OCI-LY7 (cell line): ENCODE measurements at regions not wholly inside any gene's neighbourhood (a gene's known extent, or its start where the extent isn't known, plus 50 kb on each side); places are given as distances from the start of the nearest gene placed in this dataset.

Experiments
- CTCF ChIP-seq: fragments of 200-600 bp; sonication (generic); conservative IDR thresholded peaks from 2 replicates; pipeline ENCODE4 v1.5.1; 2014; ENCODE audit warnings: mild to moderate bottlenecking, antibody characterized with exemption, low read length, moderate library complexity, mixed read lengths
- EZH2phosphoT487 ChIP-seq: fragments of 200-600 bp; sonication (generic); IDR thresholded peaks from 2 replicates; pipeline ENCODE4 v1.6.1; 2018; ENCODE audit warnings: low read depth, borderline replicate concordance, mild to moderate bottlenecking, mixed run types, antibody characterized with exemption, low read length, moderate library complexity, mixed read lengths

- TF ChIP-seq CTCF (no peak), EZH2phosphoT487 (no peak)
Measured at GRCh38 chr18:27854631-27855030, 322.3 kb downstream of the CDH2 start.
